ENCODE measurements at regions not wholly inside any gene's neighbourhood (a gene's known extent, or its start where the extent isn't known, plus 50 kb on each side); places are given as distances from the start of the nearest gene placed in this dataset.

DNA sequence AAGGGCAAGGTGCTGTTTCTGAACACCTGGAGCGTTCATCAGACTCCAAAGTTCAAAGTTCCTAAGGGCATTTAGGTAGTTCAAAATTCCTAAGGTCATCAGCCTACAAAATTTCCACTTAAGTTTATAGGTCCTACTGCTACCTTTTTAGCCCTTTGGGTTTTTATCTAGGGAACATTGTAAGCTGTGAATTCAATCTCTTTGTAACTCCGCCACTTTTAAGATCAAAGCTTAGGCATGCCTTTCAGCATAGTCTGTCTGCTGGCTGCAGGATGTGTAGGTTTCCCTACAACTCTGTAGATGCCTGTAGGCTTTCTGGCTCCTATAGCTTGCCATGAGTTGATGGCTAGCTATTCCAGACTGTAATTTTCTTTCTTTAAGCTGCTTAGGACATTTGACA is 291.6 kb downstream of the MAP2K6 start:
- TF ChIP-seq BHLHE40 (IDR thresholded peaks at IDR 0.05; ENCODE audit: low read length) (no peak), MEF2D (CRISPR knock-in tag; IDR thresholded peaks at IDR 0.05) (no peak), POLR2A (IDR thresholded peaks at IDR 0.05; ENCODE audit: insufficient read depth in 1 of 2, low read depth in 2 of 2, low read length in 2 of 2) (no peak), HNRNPH1 (optimal IDR thresholded peaks at IDR 0.05; ENCODE audit: low read depth, low read length) (no peak)
- TF ChIP-seq, protein P1, sequence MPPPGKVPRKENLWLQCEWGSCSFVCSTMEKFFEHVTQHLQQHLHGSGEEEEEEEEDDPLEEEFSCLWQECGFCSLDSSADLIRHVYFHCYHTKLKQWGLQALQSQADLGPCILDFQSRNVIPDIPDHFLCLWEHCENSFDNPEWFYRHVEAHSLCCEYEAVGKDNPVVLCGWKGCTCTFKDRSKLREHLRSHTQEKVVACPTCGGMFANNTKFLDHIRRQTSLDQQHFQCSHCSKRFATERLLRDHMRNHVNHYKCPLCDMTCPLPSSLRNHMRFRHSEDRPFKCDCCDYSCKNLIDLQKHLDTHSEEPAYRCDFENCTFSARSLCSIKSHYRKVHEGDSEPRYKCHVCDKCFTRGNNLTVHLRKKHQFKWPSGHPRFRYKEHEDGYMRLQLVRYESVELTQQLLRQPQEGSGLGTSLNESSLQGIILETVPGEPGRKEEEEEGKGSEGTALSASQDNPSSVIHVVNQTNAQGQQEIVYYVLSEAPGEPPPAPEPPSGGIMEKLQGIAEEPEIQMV (CRISPR knock-in tag; IDR thresholded peaks at IDR 0.05; ENCODE audit: low read depth), result no peak

All from HepG2 (cell line).